Astrocyte (in vitro differentiated cells and primary cell): ENCODE measurements at regions not wholly inside any gene's neighbourhood (a gene's known extent, or its start where the extent isn't known, plus 50 kb on each side); places are given as distances from the start of the nearest gene placed in this dataset.

Experiments
- CTCF ChIP-seq: IDR thresholded peaks from 2 replicates; pipeline ENCODE4 v1.5.1; 2011; ENCODE audit warnings: low read depth, mild to moderate bottlenecking, inconsistent platforms, low read length, moderate library complexity; ENCODE audit not compliant: insufficient read depth
- EZH2 ChIP-seq: IDR thresholded peaks from 2 replicates; pipeline ENCODE4 v1.6.1; 2012; ENCODE audit warnings: mild to moderate bottlenecking, low read length, inconsistent platforms; ENCODE audit not compliant: insufficient read depth

DNA sequence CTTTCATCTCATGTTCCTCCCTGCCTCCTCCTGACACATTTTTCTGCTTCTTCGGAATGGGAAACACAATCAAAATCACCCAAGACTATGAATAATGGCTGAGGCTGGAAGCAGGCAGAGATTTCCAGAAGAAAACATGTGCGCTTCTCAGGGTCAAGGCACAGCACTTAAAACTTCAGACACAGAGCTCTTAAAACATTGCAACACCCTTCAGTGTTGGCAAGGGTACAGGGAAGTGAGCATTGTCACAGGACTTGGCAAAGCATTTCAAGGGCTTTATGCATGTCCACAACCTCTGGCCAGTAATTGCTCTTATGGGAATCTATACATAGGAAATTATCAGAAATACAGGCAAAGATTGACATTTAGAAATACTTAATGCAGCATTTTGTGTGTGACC lies 477.6 kb upstream of the KLHL29 start:
- TF ChIP-seq CTCF (no peak), EZH2 (no peak)
